Testis (tissue), 2 donors: ENCODE measurements at regions not wholly inside any gene's neighbourhood (a gene's known extent, or its start where the extent isn't known, plus 50 kb on each side); places are given as distances from the start of the nearest gene placed in this dataset.

Experiments used
- DNase-seq: peaks from one replicate; pipeline ENCODE4 v3.0.0-alpha.2; 2019
- H3K27ac ChIP-seq, 2 donors: fragments of 200-600 bp; sonication (generic); one replicate each; pipeline ENCODE4 v1.5.1; 2019
- H3K27me3 ChIP-seq: fragments of 200-600 bp; sonication (generic); one replicate; pipeline ENCODE4 v1.5.1; 2019
- H3K36me3 ChIP-seq: fragments of 200-600 bp; sonication (generic); one replicate; pipeline ENCODE4 v1.5.1; 2017; ENCODE audit warnings: low read depth; ENCODE audit errors: missing control alignments
- H3K4me1 ChIP-seq: fragments of 200-600 bp; sonication (generic); one replicate; pipeline ENCODE4 v1.5.1; 2019
- H3K4me3 ChIP-seq, 2 donors: fragments of 200-600 bp; sonication (generic); one replicate each; pipeline ENCODE4 v1.5.1; 2017 to 2019
- H3K9me3 ChIP-seq: fragments of 200-600 bp; sonication (generic); one replicate; pipeline ENCODE4 v1.5.1; 2017
- POLR2A ChIP-seq: fragments of 450-650 bp; IDR thresholded peaks from one replicate; pipeline ENCODE4 v1.6.1; 2017; ENCODE audit warnings: antibody characterized with exemption, mild to moderate bottlenecking, moderate library complexity
- WGBS, 2 donors: methylation state at CpG; one replicate each; pipeline ENCODE4 v1.1.5; 2018; 5-methylcytosine and 5-hydroxymethylcytosine counted together
- intact Hi-C: fragments of 100-400 bp; cut with DNase I; formaldehyde crosslinking; loops from one replicate; pipeline ENCODE4 v1.15.1; 2023; ENCODE audit warnings: low total_unique reads
- TF ChIP-seq, protein P1 (sequence below), 3 experiments: fragments of 450-650 bp in 2 of 3; fragments of 200-600 bp in 1 of 3; sonication (generic) in 1 of 3; IDR thresholded peaks; one replicate each; pipeline ENCODE4 v1.5.1; 2016 to 2019; ENCODE audit warnings: antibody characterized with exemption in 3 of 3, mild to moderate bottlenecking in 2 of 3, moderate library complexity in 1 of 3

DNA sequence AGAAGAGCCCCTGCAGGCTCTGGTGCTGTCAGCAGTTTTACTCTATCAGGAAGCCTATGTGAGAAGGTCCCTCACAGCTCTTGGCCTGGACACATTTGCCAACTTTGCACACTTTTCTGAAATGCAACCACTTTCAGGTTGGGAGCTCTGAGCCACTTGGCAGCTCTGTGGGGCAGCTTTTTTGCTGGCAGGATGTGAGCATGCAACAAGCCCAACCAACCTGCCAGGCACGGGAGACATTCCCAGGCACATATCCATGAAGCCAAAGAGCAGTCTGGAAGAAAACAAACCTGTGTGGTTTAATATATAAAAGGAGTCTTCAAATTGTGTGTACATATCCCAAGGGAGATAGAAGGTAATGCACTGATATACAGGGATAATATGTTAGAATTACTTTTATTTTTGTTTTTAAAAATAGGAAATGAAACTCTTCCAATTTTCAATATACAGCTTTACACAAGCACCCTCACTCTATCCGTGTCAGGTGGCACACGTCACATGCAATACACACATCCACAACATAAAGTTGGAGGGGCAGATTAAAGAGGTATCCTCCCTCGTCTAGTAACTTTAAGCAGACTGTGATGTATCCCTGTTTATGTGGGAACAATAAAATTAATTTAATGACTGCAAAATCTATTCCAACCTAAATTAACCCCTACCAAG is 57.4 kb upstream of the COX10 start:
- H3K9me3 ChIP-seq = no peaks in the 10 kb centered on the region
- TF ChIP-seq POLR2A = no peak
- TF ChIP-seq, protein P1, sequence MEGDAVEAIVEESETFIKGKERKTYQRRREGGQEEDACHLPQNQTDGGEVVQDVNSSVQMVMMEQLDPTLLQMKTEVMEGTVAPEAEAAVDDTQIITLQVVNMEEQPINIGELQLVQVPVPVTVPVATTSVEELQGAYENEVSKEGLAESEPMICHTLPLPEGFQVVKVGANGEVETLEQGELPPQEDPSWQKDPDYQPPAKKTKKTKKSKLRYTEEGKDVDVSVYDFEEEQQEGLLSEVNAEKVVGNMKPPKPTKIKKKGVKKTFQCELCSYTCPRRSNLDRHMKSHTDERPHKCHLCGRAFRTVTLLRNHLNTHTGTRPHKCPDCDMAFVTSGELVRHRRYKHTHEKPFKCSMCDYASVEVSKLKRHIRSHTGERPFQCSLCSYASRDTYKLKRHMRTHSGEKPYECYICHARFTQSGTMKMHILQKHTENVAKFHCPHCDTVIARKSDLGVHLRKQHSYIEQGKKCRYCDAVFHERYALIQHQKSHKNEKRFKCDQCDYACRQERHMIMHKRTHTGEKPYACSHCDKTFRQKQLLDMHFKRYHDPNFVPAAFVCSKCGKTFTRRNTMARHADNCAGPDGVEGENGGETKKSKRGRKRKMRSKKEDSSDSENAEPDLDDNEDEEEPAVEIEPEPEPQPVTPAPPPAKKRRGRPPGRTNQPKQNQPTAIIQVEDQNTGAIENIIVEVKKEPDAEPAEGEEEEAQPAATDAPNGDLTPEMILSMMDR (IDR thresholded peaks at IDR 0.05) = no peak
- no peaks in the 10 kb centered on the region for H3K4me1 ChIP-seq
- intact Hi-C loops = no loop called here
- no peaks in the 10 kb centered on the region for H3K27me3 ChIP-seq
- WGBS, 2 donors = 75 to 81% methylated on average over 4 of the region's 4 CpGs
- H3K36me3 ChIP-seq = no peaks in the 10 kb centered on the region
- H3K4me3 ChIP-seq = no peak overlapping the region
- H3K27ac ChIP-seq = no peak overlapping the region
- no peak for DNase-seq

DNA sequence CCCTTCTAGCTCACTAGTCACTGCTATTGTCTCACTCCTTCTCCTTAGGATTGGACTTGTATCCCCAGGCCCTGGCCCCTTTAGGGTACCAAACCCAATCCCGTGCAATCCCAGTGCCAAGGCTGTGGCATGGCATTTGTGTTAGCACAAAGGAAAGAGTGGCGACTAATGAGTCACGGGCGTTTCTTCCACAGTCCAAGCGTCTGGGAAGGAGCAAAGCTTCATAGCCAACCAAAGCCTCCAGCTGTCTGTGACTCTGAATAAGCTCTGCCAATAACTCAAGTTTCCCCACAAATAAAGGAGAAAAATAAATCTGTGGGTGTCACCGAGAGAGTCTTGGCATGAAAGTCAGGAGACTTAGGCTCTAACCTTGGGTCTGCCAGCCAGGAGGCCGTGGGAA is 54.6 kb upstream of the COX10 start:
- 70 to 79% methylated on average over 7 of the region's 7 CpGs for WGBS, 2 donors
- Histone ChIP-seq H3K36me3 (no peaks in the 10 kb centered on the region), H3K4me3 (no peak overlapping the region), H3K27ac (no peak overlapping the region), H3K9me3 (no peaks in the 10 kb centered on the region), H3K4me1 (no peaks in the 10 kb centered on the region), H3K27me3 (no peaks in the 10 kb centered on the region)
- DNase-seq = no peak
- intact Hi-C loops = no loop called here
- no peak for TF ChIP-seq POLR2A
- TF ChIP-seq, protein P1 (IDR thresholded peaks at IDR 0.05) = no peak

DNA sequence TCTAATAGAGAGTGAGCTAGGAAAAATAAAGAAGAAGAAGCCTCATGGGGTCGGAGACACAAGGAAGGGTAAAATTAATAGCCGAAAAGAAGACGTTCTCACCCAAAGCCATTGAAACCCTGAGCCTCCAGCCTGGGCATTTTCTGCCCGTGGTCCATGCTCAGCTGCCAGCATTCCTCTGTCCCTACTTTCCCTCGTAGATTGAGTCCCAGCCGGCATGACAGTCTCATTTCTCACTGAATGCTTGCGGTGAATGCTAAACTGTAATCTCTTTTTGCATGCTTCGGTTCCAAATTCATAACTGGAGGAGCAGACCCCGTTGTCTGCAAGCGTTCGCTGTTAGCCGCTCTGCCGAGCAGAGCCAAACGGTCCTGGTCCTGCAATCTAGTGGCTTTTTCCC is 54.0 kb upstream of the COX10 start:
- Histone ChIP-seq H3K4me1 (no peaks in the 10 kb centered on the region), H3K27me3 (no peaks in the 10 kb centered on the region), H3K9me3 (no peaks in the 10 kb centered on the region), H3K27ac (no peak overlapping the region), H3K36me3 (no peaks in the 10 kb centered on the region), H3K4me3 (no peak overlapping the region)
- WGBS, 2 donors = 83% methylated on average over 14 of the region's 14 CpGs
- DNase-seq = no peak
- intact Hi-C loops = no loop called here
- TF ChIP-seq, protein P1 (IDR thresholded peaks at IDR 0.05) = no peak
- TF ChIP-seq POLR2A = no peak

DNA sequence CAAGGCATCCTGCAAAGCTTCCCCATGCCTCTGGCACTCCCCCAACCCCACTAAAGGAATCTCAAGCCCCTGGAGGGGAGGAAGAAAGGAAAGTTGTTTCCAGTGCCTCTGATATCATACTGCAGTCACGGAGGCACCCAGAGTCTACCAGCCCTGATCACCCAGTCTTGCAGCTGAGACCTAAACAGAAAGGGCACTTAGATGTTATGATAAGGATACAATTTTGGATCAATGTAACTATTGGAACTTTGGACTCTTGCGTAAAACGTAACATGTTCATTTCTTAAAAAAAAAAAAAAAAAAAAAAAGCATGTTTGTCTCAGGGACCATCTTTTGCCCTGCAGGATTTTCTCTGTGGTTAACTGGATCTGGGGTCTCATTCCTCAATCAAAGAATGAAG is 52.4 kb upstream of the COX10 start:
- Histone ChIP-seq H3K4me3 (no peak overlapping the region), H3K27ac (no peak overlapping the region)

More for the DNA sequence above, 52.4 kb upstream of the COX10 start:
- WGBS, 2 donors = 84 to 90% methylated on average over 3 of the region's 3 CpGs
- no peaks in the 10 kb centered on the region for H3K9me3 ChIP-seq
- H3K36me3 ChIP-seq = no peaks in the 10 kb centered on the region
- H3K27me3 ChIP-seq = no peaks in the 10 kb centered on the region
- TF ChIP-seq POLR2A = no peak
- TF ChIP-seq, protein P1 (IDR thresholded peaks at IDR 0.05) = no peak
- no peaks in the 10 kb centered on the region for H3K4me1 ChIP-seq
- intact Hi-C loops = no loop called here
- DNase-seq = no peak
